Esophagus squamous epithelium (tissue), 5 donors: ENCODE measurements at regions not wholly inside any gene's neighbourhood (a gene's known extent, or its start where the extent isn't known, plus 50 kb on each side); places are given as distances from the start of the nearest gene placed in this dataset.

Source experiments
- DNase-seq: peaks from one replicate; lab custom pipeline; 2025; lab: John Stamatoyannopoulos, UW
- H3K27ac ChIP-seq, 4 donors: fragments of 200-600 bp; sonication (generic); one replicate each; pipeline ENCODE4 v1.5.1; 2016 to 2019; ENCODE audit warnings: mild to moderate bottlenecking in 1 of 4
- H3K27me3 ChIP-seq, 4 donors: fragments of 200-600 bp; sonication (generic); 1 replicate in 3 of 4; 2 replicates in 1 of 4; pipeline versions ENCODE4 v1.5.1 to v1.6.0; 2017 to 2021; ENCODE audit warnings: antibody characterized with exemption in 1 of 4
- H3K36me3 ChIP-seq, 3 donors: fragments of 200-600 bp; sonication (generic); one replicate each; pipeline ENCODE4 v1.5.1; 2016 to 2019
- H3K4me1 ChIP-seq, 3 donors: fragments of 200-600 bp; sonication (generic); one replicate each; pipeline ENCODE4 v1.5.1; 2017 to 2019
- H3K4me3 ChIP-seq, 4 donors: fragments of 200-600 bp; sonication (generic); 1 replicate in 3 of 4; 2 replicates in 1 of 4; pipeline ENCODE4 v1.5.1; 2016 to 2019; ENCODE audit warnings: mild to moderate bottlenecking in 2 of 4, moderate library complexity in 1 of 4
- H3K9me3 ChIP-seq, 3 donors: fragments of 200-600 bp; sonication (generic); one replicate each; pipeline ENCODE4 v1.5.1; 2016 to 2019
- CTCF ChIP-seq, 6 experiments: fragments of 450-650 bp in 4 of 6; fragments of 200-600 bp in 2 of 6; sonication (generic) in 2 of 6; IDR thresholded peaks; one replicate each; pipeline ENCODE4 v1.5.1; 2016 to 2019; ENCODE audit warnings: antibody characterized with exemption in 6 of 6, mild to moderate bottlenecking in 4 of 6, moderate library complexity in 4 of 6
- POLR2A ChIP-seq, 4 donors: fragments of 450-650 bp; IDR thresholded peaks; one replicate each; pipeline ENCODE4 v1.6.1; 2017; ENCODE audit warnings: antibody characterized with exemption in 4 of 4, mild to moderate bottlenecking in 4 of 4, moderate library complexity in 3 of 4
- WGBS, 2 donors: methylation state at CpG; one replicate each; pipeline ENCODE4 v1.1.5; 2018; 5-methylcytosine and 5-hydroxymethylcytosine counted together
- intact Hi-C: fragments of 100-400 bp; cut with DNase I; formaldehyde crosslinking; loops from one replicate; pipeline ENCODE4 v1.15.0; 2022
- donor health status: DM: yes; HTN: yes; CAD: no.

GRCh38 chr9:126053913-126054312 is 272.7 kb upstream of the MVB12B start:
- 33 to 45% methylated on average over 4 to 5 of the region's 6 CpGs for WGBS, 2 donors
- intact Hi-C loops = no loop called here
- no peak overlapping the region for H3K27ac ChIP-seq
- peaks cover 0 to 86% (median 0%) of the 10 kb centered on the region in 4 donors for H3K27me3 ChIP-seq
- H3K4me1 ChIP-seq = no peaks in the 10 kb centered on the region
- H3K4me3 ChIP-seq = no peak overlapping the region
- TF ChIP-seq CTCF (IDR thresholded peaks at IDR 0.05) = no peak
- no peak for TF ChIP-seq POLR2A (IDR thresholded peaks at IDR 0.05)
- no peaks in the 10 kb centered on the region for H3K36me3 ChIP-seq
- no peak for DNase-seq
- no peaks in the 10 kb centered on the region for H3K9me3 ChIP-seq

DNA sequence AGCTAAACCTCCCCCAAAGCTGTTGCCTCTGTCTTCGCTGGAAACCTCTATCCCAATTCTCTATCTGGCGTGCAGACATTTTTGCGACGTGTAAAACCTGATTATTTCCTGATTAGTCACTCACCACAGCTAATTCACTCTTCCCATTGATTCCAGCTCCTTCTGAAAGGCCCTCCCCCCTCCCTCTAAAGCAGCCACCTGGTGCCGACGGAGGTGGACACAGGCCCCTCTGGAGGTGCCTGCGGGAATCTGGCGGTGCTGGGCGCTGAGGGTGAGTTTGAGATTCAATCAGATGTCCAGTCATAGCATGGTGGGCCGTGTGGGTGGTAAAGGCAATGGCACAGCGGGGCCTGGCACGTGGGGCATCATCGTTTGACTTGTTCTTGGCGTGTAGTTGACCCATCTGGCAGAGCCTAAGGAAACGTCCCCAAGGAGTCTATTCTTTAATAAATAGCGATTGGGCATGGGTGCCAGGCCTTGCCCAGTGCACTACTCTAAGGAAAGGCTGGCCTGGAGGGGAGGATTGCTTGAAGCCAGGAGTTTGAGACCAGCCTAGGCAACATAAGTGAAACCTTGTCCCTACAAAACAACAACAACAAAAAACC is 271.1 kb upstream of the MVB12B start:
- H3K4me3 ChIP-seq = no peak overlapping the region
- TF ChIP-seq CTCF (IDR thresholded peaks at IDR 0.05) (no peak), POLR2A (IDR thresholded peaks at IDR 0.05) (no peak)
- intact Hi-C loops = no loop called here
- no peak overlapping the region for H3K27ac ChIP-seq
- H3K36me3 ChIP-seq = no peaks in the 10 kb centered on the region
- WGBS, 2 donors = 47% methylated on average over 13 to 16 of the region's 16 CpGs
- peaks cover 0 to 97% (median 0%) of the 10 kb centered on the region in 4 donors for H3K27me3 ChIP-seq
- DNase-seq = no peak
- no peaks in the 10 kb centered on the region for H3K9me3 ChIP-seq
- H3K4me1 ChIP-seq = no peaks in the 10 kb centered on the region

DNA sequence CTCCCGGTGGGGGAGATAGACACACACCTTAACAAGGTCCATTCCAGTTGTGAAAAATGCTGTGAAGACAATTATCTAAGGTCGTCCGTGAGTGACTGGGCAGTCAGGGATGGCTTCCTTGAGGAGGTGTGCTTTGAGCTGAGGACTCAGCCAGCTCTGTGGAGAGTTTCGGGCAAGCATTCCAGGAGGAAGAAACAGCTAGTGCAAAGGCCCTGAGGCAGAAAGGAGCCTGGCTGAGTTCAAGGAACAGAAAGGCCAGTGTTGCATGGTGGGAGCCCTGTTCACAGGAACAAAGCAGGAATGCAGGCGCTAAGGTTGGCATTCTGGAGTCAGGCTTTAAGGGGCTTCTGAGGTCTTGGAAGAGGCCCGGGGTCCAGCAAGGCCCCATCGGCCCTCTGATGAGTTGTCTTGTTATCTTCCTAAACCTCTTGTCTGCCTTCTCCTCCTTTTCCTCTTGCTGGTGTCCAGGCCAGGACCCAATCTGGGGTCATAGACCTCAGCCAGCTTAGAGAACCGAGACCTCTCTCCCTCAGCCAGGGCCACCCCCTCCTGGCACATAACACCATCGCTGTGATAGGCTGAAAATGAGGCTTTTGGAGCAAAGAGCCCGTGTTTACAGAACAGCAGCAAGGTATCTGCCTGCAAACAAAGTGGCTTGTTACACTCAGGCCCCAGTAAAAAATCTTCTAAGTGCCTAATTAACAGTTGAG is 270.2 kb upstream of the MVB12B start:
- Histone ChIP-seq H3K4me3 (no peak overlapping the region), H3K9me3 (no peaks in the 10 kb centered on the region), H3K4me1 (no peaks in the 10 kb centered on the region), H3K27me3 (peaks cover 0 to 97% (median 0%) of the 10 kb centered on the region in 4 donors), H3K36me3 (no peaks in the 10 kb centered on the region), H3K27ac (no peak overlapping the region)
- intact Hi-C loops = no loop called here
- TF ChIP-seq POLR2A (IDR thresholded peaks at IDR 0.05) (no peak), CTCF (IDR thresholded peaks at IDR 0.05) (no peak)
- WGBS, 2 donors = 77 to 80% methylated on average over 4 to 9 of the region's 10 CpGs
- DNase-seq = no peak

GRCh38 chr9:126057121-126057825 is 269.4 kb upstream of the MVB12B start:
- 72 to 81% methylated on average over 28 to 31 of the region's 31 CpGs for WGBS, 2 donors
- no peak overlapping the region for H3K4me3 ChIP-seq
- peaks cover 0 to 97% (median 0%) of the 10 kb centered on the region in 4 donors for H3K27me3 ChIP-seq
- no peak for DNase-seq
- no peaks in the 10 kb centered on the region for H3K4me1 ChIP-seq
- no peaks in the 10 kb centered on the region for H3K9me3 ChIP-seq
- intact Hi-C loops = no loop called here
- H3K27ac ChIP-seq = no peak overlapping the region
- TF ChIP-seq POLR2A (IDR thresholded peaks at IDR 0.05) = no peak
- TF ChIP-seq CTCF (IDR thresholded peaks at IDR 0.05) = no peak
- H3K36me3 ChIP-seq = no peaks in the 10 kb centered on the region

DNA sequence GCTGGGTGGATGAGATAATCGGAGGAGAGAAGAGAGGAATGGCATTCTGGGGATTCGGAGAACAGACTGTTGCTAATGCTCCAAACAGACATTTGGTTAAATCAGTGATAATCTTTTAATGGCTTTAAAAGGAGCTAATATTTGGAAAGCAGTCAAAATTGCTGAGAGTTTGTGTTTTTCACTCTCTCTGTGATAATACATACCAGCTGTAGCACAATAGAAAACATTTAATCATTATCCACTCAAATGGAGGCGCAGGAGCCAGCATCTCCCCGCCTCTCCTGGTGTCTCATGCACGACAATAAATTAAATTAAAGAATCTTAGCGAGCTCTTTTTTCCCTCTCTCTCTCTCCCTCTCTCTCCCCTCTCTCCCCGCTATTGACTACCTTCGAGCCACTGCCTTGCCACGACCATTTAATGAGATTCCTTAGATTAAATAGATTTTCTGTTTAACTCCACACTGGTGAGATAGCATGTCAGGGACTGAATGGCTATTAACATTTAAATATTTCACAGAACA is 268.6 kb upstream of the MVB12B start:
- Histone ChIP-seq H3K27ac (no peak overlapping the region), H3K36me3 (no peaks in the 10 kb centered on the region), H3K4me3 (no peak overlapping the region), H3K4me1 (no peaks in the 10 kb centered on the region), H3K27me3 (peaks cover 0 to 91% (median 0%) of the 10 kb centered on the region in 4 donors), H3K9me3 (no peaks in the 10 kb centered on the region)
- intact Hi-C loops = no loop called here
- TF ChIP-seq POLR2A (IDR thresholded peaks at IDR 0.05) = no peak
- TF ChIP-seq CTCF (IDR thresholded peaks at IDR 0.05) = no peak
- WGBS, 2 donors = 39 to 45% methylated on average over 9 of the region's 9 CpGs
- no peak for DNase-seq
